HCT116 (cell line): ENCODE measurements at regions not wholly inside any gene's neighbourhood (a gene's known extent, or its start where the extent isn't known, plus 50 kb on each side); places are given as distances from the start of the nearest gene placed in this dataset.

ENCODE experiments used
- ATAC-seq: fragments of 200-7000 bp; cut with Tn5 transposase; 2 replicates; pipeline ENCODE4 v1.9.1; 2020; ENCODE audit warnings: mild to moderate bottlenecking, moderate library complexity
- BruUV-seq: library from RNA; stranded (reverse); fragments of 400-500 nt; replicated peaks from 2 replicates; lab custom pipeline; 2021; lab: Mats Ljungman, UMichigan
- CTCF ChIA-PET: fragments of 300-600 bp; sonication (Branson Sonifier 250); formaldehyde crosslinking; loops from one replicate; lab custom pipeline; 2021; ENCODE audit warnings: antibody characterized with exemption; lab: Charles Lee
- POLR2A ChIA-PET: fragments of 300-600, 350-600 bp; sonication (Branson Sonifier 250); formaldehyde crosslinking; loops from one replicate; lab custom pipeline; 2021; ENCODE audit warnings: antibody characterized with exemption; lab: Charles Lee
- RAD21 ChIA-PET, 2 experiments: fragments of 300-600 bp; sonication (Branson Sonifier 250); formaldehyde crosslinking; loops; one replicate each; lab custom pipeline; 2023; ENCODE audit warnings: low total read pairs in 2 of 2; ENCODE audit not compliant: uncharacterized antibody in 2 of 2, unreplicated experiment in 2 of 2, low non-redundant PET in 1 of 2; lab: Charles Lee
- DNase-seq: peaks from one replicate; pipeline ENCODE4 v3.0.0-alpha.2; 2010; ENCODE audit warnings: low read depth, low spot score
- H2AFZ ChIP-seq: fragments of 200-600 bp; shearing (Covaris generic), sonication (generic); 2 replicates; pipeline ENCODE4 v1.6.1; 2017; ENCODE audit warnings: low read depth, mixed run types, mixed read lengths, antibody characterized with exemption, low read length; ENCODE audit not compliant: poor library complexity, severe bottlenecking
- H3K27ac ChIP-seq: 2 replicates; pipeline ENCODE4 v1.5.1; 2012; ENCODE audit warnings: low read depth, low read length
- H3K27me3 ChIP-seq: fragments of 200-600 bp; sonication (generic); 2 replicates; pipeline ENCODE4 v1.6.1; 2016; ENCODE audit warnings: mixed run types, low read length, mixed read lengths; ENCODE audit not compliant: insufficient read depth
- H3K36me3 ChIP-seq, 2 experiments: fragments of 200-500 bp in 1 of 2; fragments of 200-600 bp in 1 of 2; sonication (Bioruptor generic) in 1 of 2; sonication (generic) in 1 of 2; 2 replicates each; pipeline versions ENCODE4 v1.5.1 to v1.6.1; 2014 to 2016; ENCODE audit warnings: low read length in 2 of 2, inconsistent platforms in 1 of 2, mixed read lengths in 1 of 2, mixed run types in 1 of 2; ENCODE audit not compliant: insufficient read depth in 2 of 2, control insufficient read depth in 1 of 2
- H3K4me1 ChIP-seq, 2 experiments: fragments of 200-600 bp in 1 of 2; sonication (generic) in 1 of 2; 2 replicates each; pipeline versions ENCODE4 v1.5.1 to v1.6.1; 2012 to 2017; ENCODE audit warnings: low read length in 2 of 2, inconsistent platforms in 1 of 2, mild to moderate bottlenecking in 1 of 2, mixed read lengths in 1 of 2, mixed run types in 1 of 2, moderate library complexity in 1 of 2; ENCODE audit not compliant: insufficient read depth in 2 of 2, control insufficient read depth in 1 of 2
- H3K4me2 ChIP-seq: fragments of 200-600 bp; sonication (generic); 2 replicates; pipeline ENCODE4 v1.6.1; 2017; ENCODE audit warnings: mixed run types, low read length, mixed read lengths
- H3K4me3 ChIP-seq, 2 experiments: fragments of 200-600 bp in 1 of 2; sonication (generic) in 1 of 2; replicated peaks in 1 of 2; 2 replicates each; pipeline ENCODE4 v1.5.1; 2011 to 2016; ENCODE audit warnings: low read length in 2 of 2, control low read depth in 1 of 2, low read depth in 1 of 2, mild to moderate bottlenecking in 1 of 2, mixed read lengths in 1 of 2, mixed run types in 1 of 2
- H3K79me2 ChIP-seq: fragments of 200-600 bp; sonication (generic); 2 replicates; pipeline ENCODE4 v1.6.1; 2017; ENCODE audit warnings: mild to moderate bottlenecking, mixed run types, low read length, moderate library complexity, mixed read lengths; ENCODE audit not compliant: insufficient read depth
- H3K9ac ChIP-seq: fragments of 200-600 bp; sonication (generic); 2 replicates; pipeline ENCODE4 v1.6.1; 2016; ENCODE audit warnings: low read length, mixed read lengths
- H3K9me2 ChIP-seq: fragments of 200-600 bp; sonication (generic), shearing (Covaris generic); 2 replicates; pipeline ENCODE4 v1.6.1; 2017; ENCODE audit warnings: mixed run types, mild to moderate bottlenecking, moderate library complexity; ENCODE audit not compliant: insufficient read depth
- H3K9me3 ChIP-seq, 2 experiments: fragments of 200-500 bp in 1 of 2; fragments of 200-600 bp in 1 of 2; sonication (Bioruptor generic) in 1 of 2; sonication (generic) in 1 of 2; 2 replicates each; pipeline ENCODE4 v1.6.1; 2014 to 2017; ENCODE audit warnings: low read length in 2 of 2, mixed read lengths in 2 of 2, inconsistent platforms in 1 of 2, low read depth in 1 of 2, mild to moderate bottlenecking in 1 of 2, mixed run types in 1 of 2, moderate library complexity in 1 of 2; ENCODE audit not compliant: control insufficient read depth in 1 of 2, insufficient read depth in 1 of 2
- H4K20me1 ChIP-seq: fragments of 200-600 bp; sonication (generic), shearing (Covaris generic); 2 replicates; pipeline ENCODE4 v1.6.1; 2017; ENCODE audit warnings: mixed run types, mild to moderate bottlenecking, moderate library complexity; ENCODE audit not compliant: insufficient read depth
- ATF3 ChIP-seq: IDR thresholded peaks from 2 replicates; pipeline ENCODE4 v1.6.1; 2012
- CBX3 ChIP-seq: IDR thresholded peaks from 2 replicates; pipeline ENCODE4 v1.6.1; 2012; ENCODE audit warnings: low read depth
- CTCF ChIP-seq, 3 experiments: fragments of 200-600 bp in 1 of 3; sonication (generic) in 1 of 3; IDR thresholded peaks in 2 of 3; conservative IDR thresholded peaks in 1 of 3; 2 replicates each; pipeline ENCODE4 v1.5.1; 2012 to 2017; ENCODE audit warnings: low read depth in 2 of 3, low read length in 2 of 3, antibody characterized with exemption in 1 of 3, borderline replicate concordance in 1 of 3, control low read depth in 1 of 3, mild to moderate bottlenecking in 1 of 3, mixed read lengths in 1 of 3, mixed run types in 1 of 3, moderate library complexity in 1 of 3; ENCODE audit not compliant: insufficient read depth in 1 of 3
- EGR1 ChIP-seq: IDR thresholded peaks from 2 replicates; pipeline ENCODE4 v1.6.1; 2012; ENCODE audit warnings: low read depth
- ELF1 ChIP-seq: IDR thresholded peaks from 2 replicates; pipeline ENCODE4 v1.6.1; 2012; ENCODE audit warnings: low read depth, borderline replicate concordance
- EZH2 ChIP-seq: fragments of 200-600 bp; sonication (generic); IDR thresholded peaks from 2 replicates; pipeline ENCODE4 v1.6.1; 2017; ENCODE audit warnings: antibody characterized with exemption, mixed run types
- EZH2phosphoT487 ChIP-seq: fragments of 200-600 bp; IDR thresholded peaks from 2 replicates; pipeline ENCODE4 v1.6.1; 2018; ENCODE audit warnings: antibody characterized with exemption, borderline replicate concordance
- FOSL1 ChIP-seq: IDR thresholded peaks from 2 replicates; pipeline ENCODE4 v1.6.1; 2012; ENCODE audit warnings: low read depth
- JUND ChIP-seq: IDR thresholded peaks from 2 replicates; pipeline ENCODE4 v1.6.1; 2012
- MAX ChIP-seq: IDR thresholded peaks from 2 replicates; pipeline ENCODE4 v1.6.1; 2012
- POLR2A ChIP-seq: IDR thresholded peaks from 2 replicates; pipeline ENCODE4 v1.7.0; 2011; ENCODE audit warnings: borderline replicate concordance; ENCODE audit not compliant: insufficient read depth, insufficient read length; ENCODE audit errors: extremely low read depth
- POLR2AphosphoS5 ChIP-seq: IDR thresholded peaks from 2 replicates; pipeline ENCODE4 v1.6.1; 2011; ENCODE audit warnings: mild to moderate bottlenecking, low read depth, low read length, moderate library complexity
- RAD21 ChIP-seq: IDR thresholded peaks from 2 replicates; pipeline ENCODE4 v1.6.1; 2012; ENCODE audit warnings: low read depth, mild to moderate bottlenecking
- SIN3A ChIP-seq: IDR thresholded peaks from 2 replicates; pipeline ENCODE4 v1.6.1; 2012; ENCODE audit warnings: low read depth
- SP1 ChIP-seq: IDR thresholded peaks from 2 replicates; pipeline ENCODE4 v1.6.1; 2012; ENCODE audit warnings: low read depth
- TCF7L2 ChIP-seq: IDR thresholded peaks from 2 replicates; pipeline ENCODE4 v1.7.0; 2011; ENCODE audit warnings: borderline replicate concordance, inconsistent platforms; ENCODE audit not compliant: insufficient read depth, insufficient read length; ENCODE audit errors: extremely low read depth
- YY1 ChIP-seq: IDR thresholded peaks from 2 replicates; pipeline ENCODE4 v1.6.1; 2011; ENCODE audit warnings: low read length, low read depth, moderate library complexity, mild to moderate bottlenecking; ENCODE audit not compliant: insufficient replicate concordance; ENCODE audit errors: extremely low read depth
- ZBTB33 ChIP-seq: IDR thresholded peaks from 2 replicates; pipeline ENCODE4 v1.6.1; 2011; ENCODE audit warnings: mild to moderate bottlenecking, low read length, moderate library complexity; ENCODE audit not compliant: insufficient replicate concordance; ENCODE audit errors: extremely low read depth
- ZFX ChIP-seq: fragments of 450-650 bp; IDR thresholded peaks from 2 replicates; pipeline ENCODE4 v1.6.1; 2017
- ZNF274 ChIP-seq: fragments of 200-500 bp; sonication (Bioruptor generic); IDR thresholded peaks from 2 replicates; pipeline ENCODE4 v1.6.1; 2014; ENCODE audit warnings: mild to moderate bottlenecking, low read depth, low read length, inconsistent platforms
- intact Hi-C: fragments of 100-400 bp; cut with micrococcal nuclease; formaldehyde crosslinking; loops from 2 replicates; pipeline ENCODE4 v1.10.0; 2022

DNA sequence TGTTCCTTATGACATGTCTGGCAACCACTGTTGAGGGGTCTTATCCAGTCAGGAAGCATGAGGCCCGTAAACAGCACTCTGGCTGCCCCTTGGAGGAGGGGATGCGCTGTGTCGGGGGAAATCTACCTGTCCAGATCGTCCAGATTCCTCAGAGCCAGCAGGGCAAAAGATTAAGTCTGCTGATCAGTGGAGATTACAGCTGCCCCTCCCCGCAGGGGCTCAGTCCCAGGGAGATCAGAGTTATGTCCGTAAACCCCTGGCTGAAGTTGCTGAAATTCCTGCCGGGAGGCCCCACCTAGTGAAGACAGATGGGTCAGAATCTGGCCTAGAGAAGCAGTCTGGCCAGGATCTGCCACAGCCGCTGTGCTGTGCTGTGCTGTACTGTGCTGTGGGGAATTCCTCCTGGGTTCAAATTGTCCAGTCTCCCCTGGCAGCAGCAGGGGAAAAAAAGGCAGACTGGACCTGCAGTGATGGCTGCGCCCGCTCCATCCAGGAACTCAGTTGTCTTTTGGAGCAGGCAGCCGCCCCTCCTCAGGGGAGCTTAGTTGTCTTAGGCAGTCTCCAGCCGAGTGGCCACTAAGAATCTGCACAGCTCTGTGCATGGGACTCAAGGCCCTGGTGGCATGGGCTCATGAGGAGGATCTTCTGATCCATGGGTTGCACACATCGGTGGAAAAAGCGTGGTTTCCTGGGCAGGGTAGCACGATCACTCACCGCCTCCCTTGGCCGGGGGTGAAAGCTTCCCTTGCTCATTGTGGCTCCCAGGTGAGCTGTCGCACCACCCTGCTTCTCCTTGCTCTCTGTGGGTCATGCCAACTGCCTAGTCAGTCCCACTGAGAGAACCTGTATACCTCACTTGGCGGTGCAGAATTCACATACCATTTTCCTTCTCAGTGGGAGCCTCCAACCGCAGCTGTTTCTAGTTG lies 1368.8 kb upstream of the ADGRB3 start:
- DNase-seq (no peak), ATAC-seq (no peak)
- no TSS peak for BruUV-seq
- Histone ChIP-seq H3K4me3 (no peak overlapping the region), H3K4me1 (no peaks in the 10 kb centered on the region), H3K9me3 (peaks cover 7 to 10% of the 10 kb centered on the region in 2 experiments; a peak in 2 of 4 replicates), H3K79me2 (no peaks in the 10 kb centered on the region), H3K4me2 (no peak overlapping the region), H3K27ac (no peak overlapping the region), H3K9ac (no peak overlapping the region), H3K36me3 (no peaks in the 10 kb centered on the region), H2AFZ (no peak overlapping the region), H3K27me3 (no peaks in the 10 kb centered on the region), H3K9me2 (no peaks in the 10 kb centered on the region), H4K20me1 (no peaks in the 10 kb centered on the region)
- TF ChIP-seq SIN3A = no peak
- TF ChIP-seq CTCF (IDR thresholded peaks at IDR 0.05 in 2 of 3, conservative IDR thresholded peaks at IDR 0.05 in 1 of 3; ENCODE audit: borderline replicate concordance in 1 of 3, insufficient read depth in 1 of 3, low read depth in 2 of 3, low read length in 2 of 3) = no peak
- no peak for TF ChIP-seq EZH2
- no peak for TF ChIP-seq YY1
- no peak for TF ChIP-seq ZFX
- no peak for TF ChIP-seq SP1
- no peak for TF ChIP-seq ZBTB33
- no peak for TF ChIP-seq POLR2A
- TF ChIP-seq EGR1 = no peak
- TF ChIP-seq POLR2AphosphoS5 = no peak
- TF ChIP-seq TCF7L2 = no peak
- TF ChIP-seq FOSL1 = no peak
- no peak for TF ChIP-seq CBX3
- no peak for TF ChIP-seq JUND
- TF ChIP-seq MAX = no peak
- TF ChIP-seq ELF1 = no peak
- TF ChIP-seq RAD21 = no peak
- TF ChIP-seq ATF3 = no peak
- TF ChIP-seq EZH2phosphoT487 = no peak
- no peak for TF ChIP-seq ZNF274
- ChIA-PET POLR2A (no interaction called here), RAD21 (no interaction called here), CTCF (no interaction called here)
- intact Hi-C loops = no loop called here
